SKM-1 (cell line): ENCODE measurements at regions not wholly inside any gene's neighbourhood (a gene's known extent, or its start where the extent isn't known, plus 50 kb on each side); places are given as distances from the start of the nearest gene placed in this dataset.
"Not testable (repeated sequence)": the region's sequence is repeated elsewhere in the genome, so short reads cannot be mapped to it uniquely, and the experiment has no call there.

ENCODE experiments used
- DNase-seq: peaks from one replicate; lab custom pipeline; 2025; ENCODE audit not compliant: unreplicated experiment; lab: John Stamatoyannopoulos, UW

- no peak for DNase-seq
Measured at GRCh38 chr2:83901317-83901716, 557.8 kb downstream of the SUCLG1 start.

GRCh38 chr2:83900862-83901261 is 558.2 kb downstream of the SUCLG1 start:
- no peak for DNase-seq

GRCh38 chr2:83899271-83899670 is 559.8 kb downstream of the SUCLG1 start:
- no peak for DNase-seq

- no peak for DNase-seq
Measured at GRCh38 chr2:83894976-83895375, 564.1 kb downstream of the SUCLG1 start.

GRCh38 chr2:83887757-83888156 is 571.3 kb downstream of the SUCLG1 start:
- no peak for DNase-seq

- no peak for DNase-seq
Measured at GRCh38 chr2:83879127-83879526, 580.0 kb downstream of the SUCLG1 start.

- DNase-seq = not testable (repeated sequence)
Measured at GRCh38 chr2:83877261-83877660, 581.8 kb downstream of the SUCLG1 start.

GRCh38 chr2:83874712-83875430 is 584.2 kb downstream of the SUCLG1 start:
- DNase-seq = no peak

GRCh38 chr2:83874066-83874465 is 585.0 kb downstream of the SUCLG1 start:
- no peak for DNase-seq

- no peak for DNase-seq
Measured at GRCh38 chr2:83873110-83873509, 586.0 kb downstream of the SUCLG1 start.

- DNase-seq = no peak
Measured at GRCh38 chr2:83866211-83866610, 592.9 kb downstream of the SUCLG1 start.

GRCh38 chr2:83862600-83862999 is 596.5 kb downstream of the SUCLG1 start:
- no peak for DNase-seq

- DNase-seq = no peak
Measured at GRCh38 chr2:83860320-83860719, 598.8 kb downstream of the SUCLG1 start.

- DNase-seq = no peak
Measured at GRCh38 chr2:83859553-83859952, 599.5 kb downstream of the SUCLG1 start.

GRCh38 chr2:83851066-83851465 is 608.0 kb downstream of the SUCLG1 start:
- DNase-seq = no peak

GRCh38 chr2:83850071-83850725 is 608.9 kb downstream of the SUCLG1 start:
- no peak for DNase-seq

GRCh38 chr2:83844490-83844889 is 614.6 kb downstream of the SUCLG1 start:
- no peak for DNase-seq

- DNase-seq = no peak
Measured at GRCh38 chr2:83842421-83842820, 616.7 kb downstream of the SUCLG1 start.

GRCh38 chr2:83837823-83838222 is 621.3 kb downstream of the SUCLG1 start:
- no peak for DNase-seq

GRCh38 chr2:83827618-83828017 is 631.5 kb downstream of the SUCLG1 start:
- DNase-seq = no peak

- DNase-seq = no peak
Measured at GRCh38 chr2:83826577-83826976, 632.5 kb downstream of the SUCLG1 start.

GRCh38 chr2:83823229-83823628 is 635.9 kb downstream of the SUCLG1 start:
- DNase-seq = no peak

- DNase-seq = peak; percentile 45
Measured at GRCh38 chr2:83817511-83817910, 641.6 kb downstream of the SUCLG1 start.
